ENCODE measurements at regions not wholly inside any gene's neighbourhood (a gene's known extent, or its start where the extent isn't known, plus 50 kb on each side); places are given as distances from the start of the nearest gene placed in this dataset.

GRCh38 chr4:62191451-62192240 is 991.5 kb downstream of the ADGRL3 start:
- TF ChIP-seq CTCF (IDR thresholded peaks at IDR 0.05) (no peak), POLR2AphosphoS5 (IDR thresholded peaks at IDR 0.05) (no peak), POLR2A (IDR thresholded peaks at IDR 0.05) (no peak)

All from prostate gland (tissue), 2 donors.